MV-4-11 (cell line): ENCODE measurements at regions not wholly inside any gene's neighbourhood (a gene's known extent, or its start where the extent isn't known, plus 50 kb on each side); places are given as distances from the start of the nearest gene placed in this dataset.

Source experiments
- DNase-seq: peaks from one replicate; lab custom pipeline; 2025; lab: John Stamatoyannopoulos, UW

DNA sequence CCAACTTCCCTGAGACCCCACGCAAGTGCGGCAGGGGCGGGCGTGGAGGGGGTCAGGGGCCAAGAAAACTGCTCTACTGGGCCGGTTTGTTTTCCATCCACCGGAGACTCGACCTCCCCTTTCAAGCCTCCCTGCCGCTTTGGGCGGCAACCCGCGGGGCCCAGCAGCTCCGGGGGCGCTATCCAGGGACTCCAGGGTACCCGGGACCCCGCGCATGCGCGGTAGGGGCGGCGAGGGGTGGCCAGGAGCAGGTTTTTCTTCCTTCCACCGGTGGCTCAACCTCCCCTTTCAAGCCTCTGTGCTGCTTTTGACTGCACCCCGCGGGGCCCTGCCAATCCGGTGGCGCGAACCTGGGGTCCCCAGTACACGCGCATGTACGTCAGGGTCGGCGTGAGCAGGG lies 323.5 kb downstream of the ALG10 start:
- no peak for DNase-seq

DNA sequence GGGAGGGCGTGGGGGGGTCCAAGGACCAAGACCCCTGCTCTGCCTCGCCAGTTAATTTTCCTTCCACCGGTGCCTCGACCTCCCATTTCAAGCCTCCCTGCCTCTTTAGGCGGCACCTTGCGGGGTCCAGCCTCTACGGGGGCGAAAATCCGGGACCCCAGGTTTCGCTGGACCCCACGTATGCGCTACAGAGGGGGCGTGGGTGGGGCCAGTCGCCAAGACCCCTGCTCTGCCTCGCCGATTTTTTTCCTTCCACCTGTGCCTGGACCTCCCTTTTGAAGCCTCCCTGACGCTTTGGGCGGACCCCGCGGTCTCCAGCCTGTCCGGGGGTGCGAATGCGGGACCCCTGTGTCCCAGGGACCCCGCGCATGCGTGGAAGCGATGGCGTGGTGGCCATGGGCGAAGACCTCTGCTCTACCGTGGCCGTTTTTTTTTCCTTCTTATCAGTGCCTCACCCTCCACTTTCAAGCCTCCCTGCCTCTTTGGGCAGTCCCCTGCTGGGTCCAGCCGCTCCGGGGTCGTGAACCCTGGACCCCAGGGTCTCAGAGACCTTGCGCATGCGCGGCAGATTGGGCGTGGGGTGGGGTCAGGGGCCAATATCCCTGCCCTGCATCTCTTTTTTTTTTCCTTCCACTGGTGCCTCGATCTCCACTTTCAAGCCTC lies 324.2 kb downstream of the ALG10 start:
- no peak for DNase-seq

DNA sequence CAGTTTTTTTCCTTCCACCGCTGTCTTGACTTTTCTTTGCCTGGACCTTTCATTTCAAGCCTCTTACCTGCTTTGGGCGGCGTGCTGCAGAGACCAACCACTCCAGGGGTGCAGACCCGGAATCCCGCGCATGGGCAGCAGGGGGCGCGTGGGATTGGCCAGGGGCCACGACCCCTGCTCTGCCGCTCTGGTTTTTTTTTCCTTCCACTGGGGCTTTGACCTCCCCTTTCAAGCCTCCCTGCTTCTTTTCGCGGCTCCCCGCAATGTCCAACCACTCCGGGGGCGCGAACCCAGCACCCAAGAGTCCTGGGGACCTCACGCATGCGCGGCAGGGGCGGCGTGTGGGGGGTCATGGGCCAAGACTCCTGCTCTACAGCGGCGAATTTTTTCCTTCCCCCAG lies 325.1 kb downstream of the ALG10 start:
- no peak for DNase-seq

DNA sequence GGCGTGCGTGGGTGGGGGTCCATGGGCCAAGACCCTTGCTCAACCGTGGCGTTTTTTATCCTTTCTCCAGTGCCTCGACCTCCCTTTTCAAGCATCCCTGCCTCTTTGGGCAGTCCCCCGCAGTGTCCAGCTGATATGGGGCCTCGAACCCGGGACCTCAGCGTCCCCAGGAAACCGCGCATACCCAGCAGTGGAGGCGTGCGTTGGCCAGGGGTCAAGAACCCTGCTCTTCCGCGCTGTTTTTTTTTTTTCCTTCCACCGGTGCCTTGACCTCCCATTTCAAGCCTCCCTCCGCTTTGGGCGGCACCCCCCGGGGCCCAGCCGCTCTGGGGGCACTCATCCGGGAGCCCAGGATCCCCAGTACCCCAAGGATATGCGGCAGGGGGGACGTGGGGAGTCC lies 325.8 kb downstream of the ALG10 start:
- no peak for DNase-seq

- DNase-seq = no peak
Measured at GRCh38 chr12:34348836-34349672, 326.8 kb downstream of the ALG10 start.

- DNase-seq = no peak
Measured at GRCh38 chr12:34349673-34349961, 327.3 kb downstream of the ALG10 start.

- DNase-seq = no peak
Measured at GRCh38 chr12:34350092-34351041, 328.1 kb downstream of the ALG10 start.

GRCh38 chr12:34352098-34352497 lies 329.8 kb downstream of the ALG10 start:
- no peak for DNase-seq

DNA sequence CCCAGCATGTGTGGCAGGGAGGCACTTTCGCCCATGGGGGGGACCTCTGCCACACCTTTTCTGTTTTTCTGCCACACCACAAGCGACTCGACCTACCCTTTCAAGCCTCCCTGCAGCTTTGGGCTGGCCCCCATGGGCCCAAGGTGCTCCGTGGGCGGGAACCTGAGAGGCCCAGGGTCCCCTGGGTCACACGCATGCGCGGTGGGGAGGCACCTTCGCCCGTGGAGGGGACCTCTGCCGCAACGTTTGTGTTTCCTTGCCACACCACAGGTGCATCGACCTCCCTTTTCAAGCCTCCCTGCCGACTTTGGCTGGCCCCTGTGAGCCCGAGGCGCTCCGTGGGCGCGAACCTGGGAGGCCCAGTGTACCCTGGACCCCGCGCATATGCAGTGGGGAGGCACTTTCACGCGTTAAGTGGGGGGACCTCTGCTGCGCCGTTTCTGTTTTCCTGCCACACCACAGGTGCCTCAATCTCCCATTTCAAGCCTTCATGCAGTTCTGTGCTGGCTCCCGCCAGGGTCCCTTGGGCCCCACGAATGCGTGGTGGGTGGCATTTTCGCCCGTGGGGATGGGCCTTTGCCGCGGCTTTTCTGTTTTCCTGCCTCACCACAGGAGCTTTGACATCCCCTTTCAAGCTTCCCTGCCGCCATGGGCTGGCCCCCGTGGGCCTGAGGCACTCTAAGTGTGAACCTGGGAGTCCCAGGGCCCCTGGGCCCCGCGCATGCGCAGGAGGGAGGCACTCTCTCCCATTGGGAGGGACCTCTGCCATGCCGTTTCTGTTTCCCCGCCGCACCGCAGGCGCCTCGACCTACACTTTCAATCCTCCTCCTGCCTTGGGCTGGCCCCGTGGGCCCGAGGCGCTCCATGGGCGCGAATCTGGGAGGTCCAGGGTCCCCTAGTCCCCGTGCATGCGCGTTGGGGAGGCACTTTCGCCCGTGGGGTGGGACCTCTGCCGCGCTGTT lies 332.2 kb downstream of the ALG10 start:
- no peak for DNase-seq

DNA sequence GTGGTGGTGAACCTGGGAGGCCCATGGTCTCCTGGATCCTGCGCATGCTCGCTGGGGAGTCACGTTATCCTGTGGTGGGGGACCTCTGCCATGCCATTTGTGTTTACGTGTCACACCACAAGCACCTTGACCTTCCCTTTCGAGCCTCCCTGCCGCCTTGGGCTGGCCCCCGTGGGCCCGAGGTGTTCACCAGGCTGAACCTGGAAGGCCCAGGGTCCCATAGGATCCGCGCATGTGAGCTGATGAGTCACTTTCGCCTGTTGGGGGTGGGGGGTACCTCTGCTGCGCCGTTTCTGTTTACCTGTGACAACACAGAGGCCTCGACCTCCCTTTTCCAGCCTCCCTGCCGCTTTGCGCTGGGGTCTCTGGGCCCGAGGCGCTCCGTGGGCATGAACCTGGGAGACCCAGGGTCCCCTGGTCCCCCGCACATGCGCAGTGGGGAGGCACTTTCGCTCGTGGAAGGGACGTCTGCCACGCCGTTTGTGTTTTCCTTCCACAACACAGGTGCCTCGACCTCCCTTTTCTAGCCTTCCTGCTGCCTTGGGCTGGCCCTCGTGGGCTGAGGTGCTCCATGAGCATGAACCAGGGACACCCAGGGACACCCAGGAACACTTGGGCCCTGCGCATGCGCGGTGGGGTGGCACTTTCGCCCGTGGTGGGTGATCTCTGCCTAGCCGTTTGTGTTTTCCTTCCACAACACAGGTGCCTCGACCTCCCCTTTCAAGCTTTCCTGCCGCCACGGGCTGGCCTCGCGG lies 334.1 kb downstream of the ALG10 start:
- DNase-seq = no peak

DNA sequence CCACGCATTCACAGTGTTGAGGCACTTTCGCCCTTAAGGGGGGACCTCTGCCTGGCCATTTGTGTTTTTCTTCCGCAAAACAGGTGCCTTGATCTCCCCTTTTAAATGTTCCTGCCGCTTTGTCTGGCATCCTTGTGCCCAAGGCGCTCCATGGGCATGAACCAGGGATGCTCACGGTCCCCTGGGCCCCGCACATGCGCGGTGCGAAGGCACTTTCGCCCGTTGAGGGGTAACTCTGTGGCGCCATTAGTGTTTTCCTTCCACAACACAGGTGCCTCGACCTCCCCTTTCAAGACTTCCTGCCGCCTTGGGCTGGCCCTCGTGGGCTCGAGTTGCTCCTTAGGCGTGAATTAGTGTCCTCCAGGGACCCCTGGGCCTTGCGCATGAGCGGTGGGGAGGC lies 335.5 kb downstream of the ALG10 start:
- no peak for DNase-seq

GRCh38 chr12:34358198-34358597 lies 335.9 kb downstream of the ALG10 start:
- DNase-seq = no peak

DNA sequence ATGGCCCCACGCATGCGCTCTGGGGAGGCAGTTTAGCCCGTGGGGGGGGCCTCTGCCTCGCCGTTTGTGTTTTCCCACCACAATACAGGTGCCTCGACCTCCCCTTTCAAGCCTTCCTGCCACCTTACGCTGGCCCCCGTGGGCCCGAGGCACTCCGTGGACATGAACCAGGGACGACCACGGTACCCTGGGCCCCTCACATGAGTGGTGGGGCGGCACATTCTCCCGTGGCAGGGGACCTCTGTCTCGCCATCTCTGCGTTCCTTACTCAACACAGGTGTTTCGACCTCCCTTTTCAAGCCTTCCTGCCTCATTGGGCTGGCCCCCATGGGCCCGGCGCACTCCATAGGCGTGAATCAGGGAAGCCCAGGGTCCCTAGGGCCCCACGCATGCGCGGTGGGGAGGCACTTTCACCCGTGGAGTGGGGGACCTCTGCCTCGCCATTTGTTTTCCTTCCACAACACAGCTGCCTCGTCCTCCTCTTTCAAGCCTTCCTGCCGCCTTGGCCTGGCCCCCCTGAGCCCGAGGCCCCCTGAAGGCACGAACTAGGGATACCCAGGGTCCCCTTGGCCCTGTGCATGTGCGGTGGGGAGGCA lies 339.5 kb downstream of the ALG10 start:
- no peak for DNase-seq

- no peak for DNase-seq
Measured at GRCh38 chr12:34363050-34363673, 340.9 kb downstream of the ALG10 start.

DNA sequence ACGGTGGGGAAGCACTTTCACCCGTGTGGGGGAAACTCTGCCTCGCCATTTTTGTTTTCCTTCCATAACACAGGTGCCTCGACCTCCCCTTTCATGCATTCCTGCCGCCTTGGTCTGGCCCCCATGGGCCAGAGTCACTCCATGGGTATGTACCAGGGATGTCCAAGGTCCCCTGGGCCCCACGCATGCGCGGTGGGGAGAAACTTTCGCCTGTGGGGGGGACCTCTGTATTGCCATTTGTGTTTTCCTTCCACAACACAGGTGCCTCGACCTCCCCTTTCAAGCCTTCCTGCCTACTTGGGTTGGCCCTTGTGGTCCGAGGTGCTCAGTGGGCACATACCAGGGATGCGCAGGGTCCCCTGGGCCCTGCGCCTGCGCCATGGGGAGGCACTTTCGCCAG lies 345.8 kb downstream of the ALG10 start:
- no peak for DNase-seq

DNA sequence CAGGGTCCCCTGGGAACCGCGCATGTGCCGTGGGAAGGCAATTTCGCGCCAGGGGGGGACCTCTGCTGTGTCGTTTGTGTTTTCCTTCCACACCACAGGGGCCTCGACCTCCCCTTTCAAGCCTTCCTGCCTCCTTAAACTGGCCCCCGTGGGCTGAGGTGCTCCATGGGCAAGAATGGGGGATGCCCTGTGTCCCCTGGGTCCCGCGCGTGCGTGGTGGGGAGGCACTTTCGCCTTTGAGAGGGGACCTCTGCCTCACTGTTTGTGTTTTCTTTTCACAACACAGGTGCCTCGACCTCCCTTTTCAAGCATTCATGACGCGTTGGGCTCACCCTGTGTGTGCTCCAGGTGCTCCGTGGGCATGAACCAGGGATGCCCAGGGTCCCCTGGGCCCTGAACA lies 348.8 kb downstream of the ALG10 start:
- DNase-seq = no peak

DNA sequence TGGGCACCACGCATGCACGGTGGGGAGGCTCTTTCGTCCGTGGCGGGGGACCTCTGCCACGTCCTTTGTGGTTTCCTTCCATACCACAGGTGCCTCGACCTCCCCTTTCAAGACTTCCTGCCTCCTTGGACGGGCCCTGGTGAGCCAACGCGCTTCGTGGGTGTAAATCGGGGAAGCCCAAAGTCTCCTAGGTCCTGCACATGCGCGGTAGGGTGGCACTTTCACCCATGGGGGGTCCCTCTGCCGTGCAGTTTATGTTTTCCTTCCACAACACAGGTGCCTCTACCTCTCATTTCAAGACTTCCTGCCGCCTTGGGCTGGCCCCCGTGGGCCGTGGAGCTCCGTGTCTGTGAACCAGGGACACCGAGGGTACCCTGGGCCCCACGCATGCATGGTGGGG lies 349.7 kb downstream of the ALG10 start:
- DNase-seq = no peak

DNA sequence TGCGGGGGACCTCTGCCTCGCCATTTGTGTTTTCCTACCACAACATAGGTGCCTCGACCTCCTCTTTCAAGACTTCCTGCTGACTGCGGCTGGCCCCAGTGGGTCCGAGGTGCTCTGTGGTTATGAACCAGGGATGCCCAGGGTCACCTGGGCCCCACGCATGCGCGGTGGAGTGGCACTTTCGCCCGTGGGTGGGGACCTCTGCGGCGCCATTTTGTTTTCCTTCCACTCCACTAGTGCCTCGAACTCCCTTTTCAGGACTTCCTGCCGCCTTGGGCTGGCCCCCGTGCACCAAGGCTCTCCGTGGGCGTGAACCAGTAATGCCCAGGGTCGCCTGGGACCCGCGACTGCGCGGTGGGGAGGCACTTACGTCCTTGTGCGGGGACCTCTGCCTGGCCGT lies 351.6 kb downstream of the ALG10 start:
- DNase-seq = no peak

- no peak for DNase-seq
Measured at GRCh38 chr12:34376133-34376799, 354.0 kb downstream of the ALG10 start.
